Bone marrow (tissue), 2 donors: ENCODE measurements at regions not wholly inside any gene's neighbourhood (a gene's known extent, or its start where the extent isn't known, plus 50 kb on each side); places are given as distances from the start of the nearest gene placed in this dataset.
"Not testable (repeated sequence)": the region's sequence is repeated elsewhere in the genome, so short reads cannot be mapped to it uniquely, and the experiment has no call there.

Experiments used
- DNase-seq, 2 donors: peaks; one replicate each; lab custom pipeline; 2025; lab: John Stamatoyannopoulos, UW

DNA sequence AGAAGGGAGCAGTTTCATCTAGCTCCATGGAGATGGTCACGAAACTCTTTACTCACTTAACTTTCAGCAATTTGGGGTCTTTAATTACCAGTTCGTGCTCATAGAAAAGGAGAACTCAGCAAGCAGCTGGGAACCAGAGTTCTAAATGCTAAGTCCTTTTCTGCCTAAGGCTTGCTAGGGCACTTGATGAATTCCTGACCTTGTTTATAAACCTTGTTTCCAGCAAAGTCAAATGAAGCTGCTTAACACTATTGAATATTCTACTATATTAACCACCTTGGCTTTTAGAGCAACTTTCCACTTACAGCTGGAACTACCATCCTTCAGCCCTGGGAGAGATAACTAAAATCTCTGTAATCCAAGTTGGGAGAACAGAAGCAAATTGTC lies 79.5 kb upstream of the TSC22D2 start:
- DNase-seq = no peak

DNA sequence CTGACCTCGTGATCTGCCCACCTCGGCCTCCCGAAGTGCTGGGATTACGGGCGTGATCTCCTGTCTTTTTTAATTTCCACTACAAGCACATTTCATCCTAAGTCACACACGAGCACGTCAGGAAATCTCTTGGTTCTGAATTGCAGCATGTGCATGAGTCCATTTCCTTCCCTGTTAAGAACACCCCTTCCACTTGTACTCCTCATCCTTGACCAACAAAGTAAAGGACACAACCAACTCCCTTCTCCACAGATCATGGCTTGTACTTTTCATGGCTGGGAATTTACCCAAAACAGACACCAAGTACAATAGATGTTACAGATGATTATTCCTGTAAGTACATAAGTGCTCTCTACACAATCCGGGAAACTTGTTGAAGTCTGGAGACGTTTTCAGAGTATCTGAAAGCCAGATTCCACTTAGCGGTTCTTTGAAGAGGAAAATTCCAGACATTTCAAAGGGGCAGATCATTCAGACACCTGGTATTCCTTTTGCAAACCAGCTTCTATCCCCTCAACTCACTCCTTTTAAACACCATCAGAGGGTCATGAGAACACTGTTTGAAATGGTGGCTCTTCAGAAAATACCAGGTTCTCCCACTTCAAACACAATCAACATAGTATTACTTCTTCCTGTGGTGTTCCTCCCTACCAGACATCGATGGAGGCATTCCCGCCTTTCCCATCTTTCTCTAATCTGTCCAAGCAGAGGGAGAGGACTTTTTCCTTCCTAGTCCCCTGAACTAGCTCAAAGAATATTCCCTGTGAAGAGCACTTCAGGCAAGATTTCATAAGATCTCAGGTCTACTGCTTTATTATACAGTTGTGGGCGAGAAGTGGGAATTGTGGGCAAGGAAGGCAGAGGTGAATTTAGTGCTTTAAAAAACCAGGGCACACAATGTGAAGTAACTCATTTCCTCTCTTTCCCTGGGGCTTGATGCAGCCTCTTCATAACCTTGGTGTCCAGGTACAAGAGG lies 80.1 kb upstream of the TSC22D2 start:
- DNase-seq = no peak

DNA sequence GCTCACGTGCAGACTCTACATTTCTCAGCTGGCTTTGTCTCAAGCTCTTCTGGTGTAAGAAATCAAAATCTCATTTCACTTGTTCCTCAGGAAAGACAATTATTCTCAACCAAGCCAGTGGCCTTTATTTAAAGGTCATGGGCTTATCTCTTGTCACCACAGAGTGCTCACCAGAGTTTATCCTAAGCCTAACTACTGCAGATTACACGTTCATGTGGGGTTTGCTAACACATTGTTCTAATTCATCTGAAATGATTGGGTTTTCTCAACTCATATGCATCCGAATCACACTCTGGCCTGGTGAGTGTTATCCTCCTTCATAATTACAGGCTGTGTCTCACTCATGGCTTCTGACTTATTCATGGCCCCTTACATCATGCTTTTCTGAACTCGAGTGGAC lies 83.3 kb upstream of the TSC22D2 start:
- no peak for DNase-seq

DNA sequence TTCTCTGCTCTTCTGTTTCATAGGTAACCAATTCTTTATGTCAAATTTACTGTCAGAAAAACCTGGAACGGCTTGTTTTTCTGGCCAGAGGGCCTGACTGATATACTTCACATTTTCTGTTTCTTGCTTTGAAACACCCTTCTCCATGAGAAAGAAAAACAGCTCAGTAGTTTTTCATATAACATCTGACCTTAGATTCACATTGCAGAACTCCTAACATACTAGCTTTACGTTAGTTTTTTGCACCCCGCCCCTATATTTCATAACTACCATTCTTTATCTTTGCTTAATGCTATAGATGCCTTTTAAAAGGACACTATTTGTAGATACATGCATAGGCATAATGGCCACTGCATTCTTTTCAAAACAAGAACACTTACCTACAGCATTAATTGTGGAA lies 83.9 kb upstream of the TSC22D2 start:
- no peak for DNase-seq

DNA sequence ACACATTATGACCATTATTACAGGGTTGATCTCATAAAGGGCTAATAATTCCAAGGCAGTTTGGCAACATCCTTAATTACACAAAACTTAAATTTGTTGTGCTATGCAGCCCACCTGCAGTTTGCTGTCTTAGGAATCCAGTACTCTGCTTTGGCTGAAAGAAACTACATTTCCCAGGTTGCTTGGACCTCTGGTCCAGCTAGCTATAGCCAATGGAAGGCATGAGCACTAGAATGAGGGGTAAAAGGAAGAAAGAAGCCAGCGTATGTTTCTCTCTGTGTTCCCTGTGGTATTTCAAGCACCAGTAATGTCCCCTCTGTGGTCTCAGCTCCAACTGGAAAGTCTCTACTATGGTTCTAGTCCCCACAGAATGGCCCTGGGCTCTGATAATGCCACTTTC lies 84.3 kb upstream of the TSC22D2 start:
- no peak for DNase-seq

DNA sequence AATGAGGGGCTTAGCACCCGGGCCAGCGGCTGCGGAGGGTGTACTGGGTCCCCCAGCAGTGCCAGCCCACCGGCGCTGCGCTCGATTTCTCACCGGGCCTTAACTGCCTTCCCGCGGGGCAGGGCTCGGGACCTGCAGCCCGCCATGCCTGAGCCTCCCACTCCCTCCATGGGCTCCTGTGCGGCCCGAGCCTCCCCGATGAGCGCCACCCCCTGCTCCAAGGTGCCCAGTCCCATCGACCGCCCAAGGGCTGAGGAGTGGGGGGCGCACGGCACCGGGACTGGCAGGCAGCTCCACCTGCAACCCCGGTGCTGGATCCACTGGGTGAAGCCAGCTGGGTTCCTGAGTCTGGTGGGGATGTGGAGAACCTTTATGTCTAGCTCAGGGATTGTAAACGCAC lies 85.0 kb upstream of the TSC22D2 start:
- not testable (repeated sequence) for DNase-seq

DNA sequence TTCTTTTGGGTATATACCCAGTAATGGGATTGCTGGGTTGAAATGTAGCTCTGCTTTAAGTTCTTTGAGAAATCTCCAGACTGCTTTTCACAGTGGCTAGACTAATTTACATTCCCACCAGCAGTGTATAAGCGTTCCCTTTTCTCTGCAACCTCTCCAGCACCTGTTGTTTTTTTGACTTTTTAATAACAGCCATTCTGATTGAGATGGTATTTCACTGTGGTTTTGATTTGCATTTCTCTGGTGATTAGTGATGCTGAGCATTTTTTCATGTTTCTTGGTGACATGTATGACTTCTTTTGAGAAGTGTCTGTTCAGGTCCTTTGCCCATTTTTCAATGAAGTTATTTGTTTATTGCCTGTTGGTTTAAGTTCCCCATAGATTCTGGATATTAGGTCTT lies 87.1 kb upstream of the TSC22D2 start:
- DNase-seq = not testable (repeated sequence)

DNA sequence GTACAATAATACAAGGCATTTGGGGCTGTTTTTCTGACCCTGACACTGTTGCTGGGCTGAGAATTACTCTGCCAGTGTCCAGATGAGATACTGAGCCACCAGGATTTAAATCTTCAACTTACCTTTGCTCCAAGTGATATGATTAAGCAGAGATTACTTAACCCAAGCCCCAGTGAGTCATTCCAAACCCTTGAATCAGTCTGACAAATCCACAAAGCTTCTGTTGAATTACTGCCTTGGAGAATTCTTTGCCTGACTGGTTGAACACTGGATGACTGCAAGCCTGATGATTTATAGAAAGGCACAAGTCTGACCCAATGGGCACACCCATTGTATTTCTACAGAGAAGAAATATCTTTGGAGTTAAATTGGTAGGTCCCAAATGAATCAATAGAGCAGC lies 88.2 kb upstream of the TSC22D2 start:
- DNase-seq = no peak

DNA sequence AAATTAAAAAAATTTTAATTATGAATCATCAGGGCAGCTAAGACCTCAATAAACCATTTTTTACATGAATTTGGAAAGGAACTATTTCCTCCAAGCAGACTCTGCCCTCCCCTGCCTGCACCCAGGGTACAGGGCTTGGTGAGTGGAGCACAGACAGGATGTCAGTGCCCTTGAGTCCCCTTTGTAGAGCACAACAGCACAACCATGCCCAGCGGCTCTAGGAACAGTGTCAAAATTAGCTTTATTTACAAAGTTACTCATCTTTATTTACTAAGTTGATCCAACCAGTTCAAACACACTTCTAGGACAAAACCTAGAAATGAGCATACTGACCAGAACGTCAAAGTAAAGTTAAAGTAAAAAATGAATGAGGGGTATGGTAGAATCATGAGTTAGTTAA lies 90.6 kb upstream of the TSC22D2 start:
- no peak for DNase-seq

DNA sequence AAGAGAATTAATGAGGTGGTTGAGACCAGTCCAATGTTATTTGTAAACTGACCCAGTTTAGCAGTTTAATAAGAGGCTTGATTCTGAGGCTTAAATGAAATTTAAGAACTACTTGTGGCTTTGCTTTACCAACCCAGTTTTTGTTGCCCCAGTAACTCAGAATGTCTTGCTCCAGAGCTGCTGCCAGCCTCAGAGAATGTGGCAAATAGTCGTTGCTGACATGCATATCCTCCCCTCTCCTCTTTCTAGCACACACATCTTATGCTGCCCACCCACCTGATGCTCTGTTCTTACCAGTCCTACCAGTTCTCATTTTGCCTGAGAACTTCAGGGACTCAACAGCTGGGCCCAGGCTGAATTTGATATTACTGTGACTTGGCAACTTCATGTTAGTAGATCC lies 92.4 kb upstream of the TSC22D2 start:
- no peak for DNase-seq

DNA sequence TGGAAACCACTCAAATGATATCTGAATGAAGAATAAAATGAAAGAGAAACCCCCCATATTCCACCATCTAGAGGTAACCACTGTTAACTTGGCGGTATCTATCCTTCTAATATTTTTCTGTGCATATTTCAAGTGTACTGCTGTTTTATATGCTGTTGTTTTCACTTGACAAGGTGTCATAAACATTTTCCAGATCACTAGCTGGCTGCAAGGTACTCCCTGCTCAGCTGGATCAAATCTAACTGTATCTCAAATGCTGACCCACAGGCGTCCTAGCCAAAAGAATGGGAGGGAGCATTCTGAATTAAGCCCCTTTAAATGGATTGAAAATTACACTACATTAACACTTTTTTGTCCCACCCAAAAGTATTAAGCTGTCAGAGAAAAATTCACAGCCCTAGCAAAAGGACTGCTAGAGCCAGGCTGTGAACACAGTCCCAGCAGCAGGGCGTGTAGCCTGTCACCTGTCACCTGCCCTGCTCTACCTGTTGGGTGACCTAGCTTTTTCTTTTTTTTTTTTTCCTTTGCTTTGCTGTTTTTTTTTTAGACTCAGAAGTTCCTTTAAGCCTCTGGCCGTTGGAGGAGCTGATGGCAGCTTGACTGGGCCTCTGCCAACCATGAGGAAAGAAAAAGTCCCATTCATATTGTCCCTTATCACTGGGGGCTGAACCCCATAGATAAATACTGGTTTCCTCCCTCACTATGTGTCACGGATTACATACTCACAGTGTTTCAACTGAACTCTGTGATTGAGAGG lies 93.7 kb upstream of the TSC22D2 start:
- DNase-seq = no peak

DNA sequence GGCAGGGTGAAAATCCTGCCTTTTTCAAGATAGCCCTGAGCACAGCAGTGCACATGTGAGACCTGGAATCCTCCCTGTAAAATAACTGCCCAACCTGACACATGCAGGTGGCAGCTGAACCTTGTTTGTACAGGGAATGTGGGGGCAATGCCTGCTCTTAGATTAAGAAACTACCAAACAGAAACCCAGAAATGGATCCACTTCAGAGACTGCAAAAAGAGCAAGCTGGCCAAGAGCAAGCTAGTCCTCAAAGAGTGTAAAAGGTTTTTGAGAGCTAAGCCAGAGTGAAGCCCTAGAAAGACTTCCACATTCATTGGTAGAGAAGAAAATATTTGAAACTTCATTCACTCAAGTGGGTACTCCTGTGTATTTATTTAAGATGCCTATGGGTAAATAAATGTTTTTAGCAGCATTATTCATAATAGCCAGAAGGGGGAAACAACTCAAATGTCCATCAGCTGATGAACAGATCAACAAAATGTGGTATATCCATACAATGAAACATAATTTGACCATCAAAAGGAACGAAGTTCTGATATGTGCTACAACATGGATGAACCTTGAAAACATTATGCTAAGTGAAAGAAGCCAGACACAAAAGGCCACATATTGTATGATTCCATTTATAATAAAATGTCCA lies 96.0 kb upstream of the TSC22D2 start:
- no peak for DNase-seq

DNA sequence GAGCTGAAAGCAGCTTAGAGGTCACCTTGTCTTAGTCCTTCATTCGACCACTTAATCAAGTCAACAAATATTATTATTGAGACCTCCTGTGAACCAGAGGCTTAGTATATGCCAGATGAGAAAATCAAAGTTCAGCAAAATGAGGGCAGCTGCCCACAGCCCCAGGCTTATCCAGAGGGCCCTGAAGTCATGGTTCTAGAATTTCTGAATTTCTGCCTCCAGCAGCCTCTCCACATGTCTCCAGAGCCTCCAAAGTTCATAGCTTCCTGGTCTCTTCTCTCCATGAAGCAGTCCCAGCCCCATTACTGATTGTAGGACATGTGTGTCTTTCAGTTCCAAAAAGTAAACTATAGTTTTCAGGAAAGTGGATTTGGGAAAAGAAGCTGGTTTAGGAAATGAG lies 96.9 kb upstream of the TSC22D2 start:
- no peak for DNase-seq

DNA sequence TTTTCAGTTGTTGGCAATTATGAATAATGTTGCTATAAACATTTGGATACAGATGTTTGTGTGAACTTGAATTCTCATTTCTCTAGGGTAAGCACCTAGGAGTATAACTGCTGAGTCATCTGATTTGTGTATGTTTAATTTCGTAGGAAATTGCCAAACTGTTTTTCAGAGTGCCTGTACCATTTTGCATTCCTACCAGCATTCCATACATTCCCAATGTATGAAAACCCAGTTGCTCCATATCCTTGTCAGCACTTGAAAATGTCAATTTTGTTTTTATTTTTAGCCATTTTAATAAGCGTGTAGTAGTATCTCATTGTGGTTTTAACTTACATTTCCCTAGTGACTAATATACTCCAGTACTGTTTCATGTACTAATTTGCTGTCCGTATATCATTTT lies 98.5 kb upstream of the TSC22D2 start:
- no peak for DNase-seq

DNA sequence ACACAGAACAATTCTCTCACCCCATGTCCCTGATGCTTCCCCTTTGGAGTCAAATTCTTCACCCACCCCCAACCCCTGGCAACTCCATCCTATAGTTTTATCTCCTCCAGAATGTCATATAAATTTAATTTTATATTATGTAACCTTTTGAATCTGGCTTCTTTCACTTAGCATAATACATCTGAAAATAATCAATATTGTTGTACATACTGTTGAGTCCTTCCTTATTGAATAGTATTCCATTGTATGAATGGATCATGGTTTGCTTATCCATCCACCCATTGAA lies 98.9 kb upstream of the TSC22D2 start:
- no peak for DNase-seq

DNA sequence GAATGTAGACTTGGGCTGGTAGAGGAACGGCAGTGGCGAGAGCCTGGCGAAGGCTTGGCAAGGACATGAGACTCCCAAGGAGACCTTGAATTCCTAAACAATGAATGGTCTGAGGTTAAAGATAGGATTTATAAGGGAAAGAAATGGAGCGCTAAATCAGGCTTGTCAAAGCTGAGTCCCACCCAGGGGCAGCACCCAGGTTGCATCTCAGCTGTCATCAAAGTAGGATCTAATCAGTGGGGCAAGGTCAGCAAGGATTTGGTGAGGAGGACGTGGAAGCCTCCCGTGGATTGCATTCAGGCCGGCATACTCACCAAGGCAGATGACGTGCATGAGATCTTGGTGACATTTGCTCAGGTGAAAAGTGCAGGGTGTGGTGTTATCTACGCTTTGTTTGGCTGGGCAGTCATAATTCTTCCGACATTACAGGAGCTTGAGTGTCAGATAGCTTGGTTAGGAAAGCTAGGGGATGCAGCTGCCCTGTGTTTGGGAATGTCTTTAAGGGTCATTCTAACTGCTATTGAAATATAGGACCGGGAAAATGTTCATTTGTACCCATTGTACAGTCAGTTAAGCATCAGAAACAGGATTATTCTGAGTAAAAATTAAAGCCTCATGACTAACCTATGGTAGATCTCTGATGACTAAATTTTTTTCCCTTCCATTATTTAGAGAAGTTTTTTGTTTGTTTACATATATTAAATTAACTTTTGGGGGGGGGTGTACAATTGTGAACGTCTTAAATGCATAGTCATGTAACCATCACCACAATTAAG lies 99.4 kb upstream of the TSC22D2 start:
- DNase-seq = no peak

DNA sequence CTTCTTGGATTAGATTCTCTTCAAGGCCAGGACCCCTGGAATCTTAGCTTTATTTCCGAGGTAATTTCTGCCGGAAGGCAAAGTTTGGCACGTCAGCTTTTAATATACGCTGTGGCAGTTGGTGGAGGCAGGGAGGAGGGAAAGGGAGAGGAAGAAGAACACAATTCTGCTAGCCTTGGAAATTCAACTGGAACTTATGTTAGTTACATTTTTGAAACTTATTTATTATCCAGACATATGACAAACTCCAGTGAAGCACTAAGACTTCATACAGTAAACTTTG lies 100.1 kb upstream of the TSC22D2 start:
- no peak for DNase-seq

DNA sequence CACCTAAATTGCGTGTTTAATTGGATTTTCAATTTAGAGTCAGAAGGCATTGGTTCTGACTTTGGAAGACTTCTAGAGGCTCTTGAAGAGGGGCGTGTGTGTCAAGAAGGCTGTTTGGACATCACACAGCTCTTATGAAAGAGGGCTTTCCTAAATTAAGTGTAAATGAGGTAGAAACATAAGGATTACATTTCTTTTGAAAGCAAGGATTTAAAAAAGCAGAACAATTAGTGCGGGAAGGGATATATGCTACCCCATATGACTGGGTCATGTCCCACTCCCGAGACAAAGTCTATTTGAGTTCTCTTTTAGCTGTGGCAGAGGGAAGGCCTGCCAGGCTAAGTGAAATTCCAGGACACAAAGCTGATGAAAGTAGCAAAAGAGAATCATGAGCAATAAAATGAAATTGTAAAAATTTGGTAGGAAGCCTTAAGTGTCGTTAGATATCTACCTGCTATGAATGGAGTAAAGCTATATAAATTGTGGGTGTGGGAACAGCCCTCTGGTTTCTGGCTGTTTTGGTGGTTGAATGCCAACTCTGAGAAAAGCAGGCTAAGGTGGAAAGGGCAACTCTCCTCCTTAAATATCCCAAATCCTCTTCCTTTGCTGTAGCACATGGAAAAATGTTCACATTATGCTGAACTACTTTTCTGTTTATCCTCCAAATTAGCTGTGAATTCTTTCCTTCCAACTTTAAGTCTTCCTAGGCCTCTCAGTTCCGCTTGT lies 100.6 kb upstream of the TSC22D2 start:
- DNase-seq = no peak

DNA sequence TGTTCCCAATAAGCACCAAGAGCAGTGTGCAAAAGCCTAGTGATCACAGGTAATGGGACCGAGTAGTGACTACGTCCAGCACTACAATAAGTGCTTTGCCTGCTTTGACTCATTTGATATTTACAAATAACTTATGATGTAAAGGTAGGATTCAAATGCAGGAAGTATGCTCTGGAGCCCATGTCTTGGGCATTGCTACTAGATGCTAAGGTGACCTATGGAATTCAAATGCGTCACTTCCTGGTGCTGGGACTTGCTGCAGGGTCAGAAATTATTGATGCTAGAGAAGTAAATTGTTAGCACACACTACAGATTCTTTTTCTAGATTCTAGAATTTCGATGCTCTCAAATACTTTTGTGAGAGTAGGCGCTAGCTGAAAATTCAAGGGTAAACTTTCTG lies 101.2 kb upstream of the TSC22D2 start:
- DNase-seq = no peak

DNA sequence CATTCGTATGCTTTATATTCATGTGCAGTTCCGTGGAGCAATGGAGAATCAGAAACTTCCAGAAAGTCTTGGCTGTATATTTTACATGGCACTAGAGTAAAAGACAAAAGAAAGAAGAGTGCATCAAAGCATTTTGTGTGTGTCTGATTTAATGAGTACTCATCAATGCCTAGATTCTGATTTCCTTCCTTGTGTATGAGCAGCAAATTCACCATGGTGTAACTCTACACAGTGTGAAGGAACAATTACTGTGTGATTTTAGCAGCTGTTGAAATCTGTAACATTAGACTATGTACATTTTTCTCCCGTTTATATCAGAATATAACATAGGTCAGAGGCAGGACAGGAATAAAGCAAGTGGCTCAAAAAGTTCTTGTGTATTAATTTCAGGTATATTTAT lies 102.0 kb upstream of the TSC22D2 start:
- DNase-seq = no peak

DNA sequence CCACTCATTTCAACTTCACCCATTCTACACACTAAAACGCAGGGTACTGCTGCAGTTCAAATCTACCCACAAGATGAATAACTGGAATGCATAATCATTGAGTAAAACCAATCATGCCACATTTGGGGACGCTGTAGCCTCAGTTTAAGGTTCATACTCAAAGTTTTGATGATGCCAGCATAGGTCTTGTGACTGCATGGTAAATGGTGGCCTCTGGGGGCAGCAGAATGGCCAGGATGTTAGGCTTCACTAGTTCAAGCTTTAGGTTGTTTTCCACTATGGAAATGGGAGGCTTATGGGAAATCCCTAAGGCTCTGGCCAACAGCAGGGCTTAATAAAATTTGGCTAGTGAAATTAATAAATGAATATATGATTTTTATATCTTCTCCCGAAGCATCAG lies 104.3 kb upstream of the TSC22D2 start:
- no peak for DNase-seq

DNA sequence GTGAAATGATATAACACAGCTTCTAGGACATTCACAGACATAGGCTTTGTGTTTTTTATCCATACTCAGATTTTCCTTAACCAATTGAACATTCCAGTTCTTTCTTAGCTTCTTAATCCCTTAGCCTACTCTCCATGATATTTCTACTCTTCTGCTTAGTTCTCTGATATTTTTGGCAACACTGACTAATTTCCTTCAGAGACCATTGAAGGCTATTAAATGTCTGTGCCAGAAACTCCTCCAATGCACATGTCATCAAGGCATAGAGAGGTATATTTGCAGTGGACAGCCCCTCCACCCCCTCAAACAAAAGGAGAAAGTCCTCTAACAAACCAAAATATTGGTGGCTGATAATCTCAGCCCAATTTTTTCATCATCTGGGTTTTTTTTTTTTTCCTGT lies 105.9 kb upstream of the TSC22D2 start:
- no peak for DNase-seq
